22Rv1 (cell line): ENCODE measurements at regions not wholly inside any gene's neighbourhood (a gene's known extent, or its start where the extent isn't known, plus 50 kb on each side); places are given as distances from the start of the nearest gene placed in this dataset.
A peak's percentile ranks its signal among the peaks of the same experiment; 100 is the strongest.

ENCODE experiments used
- H3K27ac ChIP-seq: fragments of 450-650 bp; 2 replicates; pipeline ENCODE4 v1.5.1; 2017
- CTCF ChIP-seq: fragments of 450-650 bp; IDR thresholded peaks from 2 replicates; pipeline ENCODE4 v1.5.1; 2017; ENCODE audit warnings: mild to moderate bottlenecking
- ZFX ChIP-seq: fragments of 450-650 bp; IDR thresholded peaks from 2 replicates; pipeline ENCODE4 v1.6.1; 2017; ENCODE audit warnings: antibody characterized with exemption, borderline replicate concordance

DNA sequence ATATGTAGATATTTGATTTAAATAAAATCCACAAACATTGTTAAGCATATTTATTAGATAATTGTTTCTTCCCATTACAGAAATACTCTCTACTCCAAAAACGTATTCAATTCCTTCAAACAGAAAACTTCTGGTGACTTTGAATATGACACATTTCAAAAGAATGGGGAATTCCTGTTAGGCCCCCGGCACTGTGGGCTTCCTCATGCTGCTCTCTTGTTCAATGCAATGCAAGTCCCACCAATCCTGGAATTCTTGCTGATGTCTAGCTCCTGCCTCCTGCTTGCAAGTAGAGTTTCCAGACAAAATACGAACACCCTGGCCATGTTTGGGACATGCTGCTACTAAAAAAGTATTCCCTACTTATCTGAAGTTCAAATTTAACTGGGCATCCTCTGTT is 544.1 kb downstream of the QKI start:
- H3K27ac ChIP-seq: no peak overlapping the region
- TF ChIP-seq ZFX: no peak
- no peak for TF ChIP-seq CTCF

DNA sequence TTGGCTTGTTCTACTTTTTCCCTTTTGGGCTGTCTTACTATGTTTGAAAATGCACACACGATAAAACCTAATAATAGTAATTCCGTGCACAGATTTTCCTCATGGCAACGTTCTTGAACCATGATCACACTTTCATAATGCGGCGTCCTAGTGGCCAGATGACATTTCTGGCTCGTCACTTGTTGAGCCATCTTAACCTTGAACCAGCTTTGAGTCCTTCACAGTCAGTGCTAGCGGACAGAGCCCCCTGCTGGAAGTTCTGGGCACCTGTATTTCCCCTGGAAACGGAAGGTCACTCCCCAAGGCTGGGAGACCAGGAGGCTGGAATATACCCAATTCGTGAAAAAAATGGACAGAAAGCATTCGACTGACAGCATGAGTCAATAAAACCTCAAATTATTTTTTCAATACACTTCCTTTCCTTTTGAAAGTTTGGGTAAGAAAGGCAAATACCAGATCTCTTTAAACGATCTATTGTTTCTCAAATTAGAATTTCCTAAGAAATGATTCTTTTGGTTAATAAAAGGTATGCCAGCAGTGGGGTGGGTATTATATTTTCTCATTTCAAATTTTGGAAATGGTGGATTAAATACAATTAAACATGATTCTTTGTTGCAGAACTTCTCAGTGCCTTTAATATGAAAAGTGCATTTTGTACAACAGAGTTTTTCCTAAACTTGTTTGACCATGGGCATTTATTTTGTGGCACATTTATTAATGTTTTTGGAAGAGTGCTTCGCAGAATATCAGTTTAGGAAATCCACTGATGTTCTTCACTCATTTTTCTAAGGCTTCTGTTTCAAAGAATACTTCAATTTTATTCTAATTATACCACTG is 542.3 kb downstream of the QKI start:
- H3K27ac ChIP-seq: no peak overlapping the region
- TF ChIP-seq ZFX (no peak), CTCF (peak; percentile 86)

GRCh38 chr6:163955756-163956155 is 541.2 kb downstream of the QKI start:
- H3K27ac ChIP-seq: no peak overlapping the region
- TF ChIP-seq CTCF (no peak), ZFX (no peak)

DNA sequence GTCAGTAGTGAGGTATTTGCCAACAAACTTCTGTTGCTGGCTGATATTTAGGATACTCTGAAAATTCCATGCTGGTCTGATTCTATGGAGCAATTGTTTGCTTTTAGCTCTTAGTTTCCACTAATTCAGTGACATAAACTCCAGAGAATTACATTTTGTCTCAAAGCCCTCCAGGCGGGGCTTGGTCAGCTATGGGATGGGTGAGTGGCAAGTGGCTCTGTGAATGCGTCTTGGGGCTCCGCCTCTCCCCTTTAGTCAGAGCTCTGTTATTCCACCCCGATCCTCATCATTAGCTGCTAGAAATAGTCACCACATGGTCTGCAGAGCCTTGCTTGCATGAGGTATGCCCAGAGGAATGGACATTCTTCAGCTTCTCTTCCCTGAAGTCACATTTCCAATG is 540.6 kb downstream of the QKI start:
- TF ChIP-seq ZFX (no peak), CTCF (no peak)
- no peak overlapping the region for H3K27ac ChIP-seq

DNA sequence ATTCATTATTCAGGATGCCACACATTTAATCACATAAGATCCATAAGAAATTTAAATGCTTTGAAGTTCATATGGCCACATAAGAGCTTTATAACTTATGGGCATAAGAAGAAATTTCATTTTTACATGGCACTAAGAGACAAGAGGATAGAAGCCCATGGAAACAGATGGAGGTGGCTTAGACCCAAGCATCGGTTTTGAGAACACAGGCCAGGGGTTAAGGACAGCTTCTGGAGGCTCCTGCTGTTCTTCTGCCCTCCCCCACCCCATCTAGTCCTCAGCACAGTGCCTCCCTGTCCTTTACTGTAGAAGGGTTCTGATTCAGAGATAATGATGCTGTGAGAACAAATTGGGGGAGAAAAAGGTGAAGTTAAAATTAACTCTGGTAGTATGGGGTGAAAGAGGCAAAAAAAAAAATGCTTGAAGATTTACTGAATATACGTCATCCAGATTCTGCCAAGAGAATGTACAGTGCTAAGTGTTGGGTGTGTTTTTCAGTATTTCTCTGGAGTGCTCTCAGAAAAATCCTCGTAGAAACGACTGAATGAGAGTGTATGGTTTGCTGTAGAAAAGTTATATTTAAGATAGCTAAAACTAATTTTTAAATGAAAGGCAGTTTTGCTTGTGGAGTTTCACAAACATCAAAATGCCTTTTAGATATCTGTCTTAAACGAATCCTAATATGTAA is 539.7 kb downstream of the QKI start:
- TF ChIP-seq ZFX (no peak), CTCF (no peak)
- H3K27ac ChIP-seq: no peak overlapping the region

GRCh38 chr6:163952005-163952404 is 537.5 kb downstream of the QKI start:
- TF ChIP-seq ZFX (no peak), CTCF (no peak)

GRCh38 chr6:163951326-163951725 is 536.8 kb downstream of the QKI start:
- TF ChIP-seq ZFX (no peak), CTCF (no peak)
- no peak overlapping the region for H3K27ac ChIP-seq

More at GRCh38 chr6:163952005-163952404, 537.5 kb downstream of the QKI start:
- H3K27ac ChIP-seq: no peak overlapping the region
